ENCODE measurements at regions not wholly inside any gene's neighbourhood (a gene's known extent, or its start where the extent isn't known, plus 50 kb on each side); places are given as distances from the start of the nearest gene placed in this dataset.
"Not testable (repeated sequence)": the region's sequence is repeated elsewhere in the genome, so short reads cannot be mapped to it uniquely, and the experiment has no call there.

GRCh38 chr7:98784216-98784785 is 85.5 kb downstream of the TMEM130 start:
- no peak overlapping the region for H3K27ac ChIP-seq
- TF ChIP-seq, protein P1, sequence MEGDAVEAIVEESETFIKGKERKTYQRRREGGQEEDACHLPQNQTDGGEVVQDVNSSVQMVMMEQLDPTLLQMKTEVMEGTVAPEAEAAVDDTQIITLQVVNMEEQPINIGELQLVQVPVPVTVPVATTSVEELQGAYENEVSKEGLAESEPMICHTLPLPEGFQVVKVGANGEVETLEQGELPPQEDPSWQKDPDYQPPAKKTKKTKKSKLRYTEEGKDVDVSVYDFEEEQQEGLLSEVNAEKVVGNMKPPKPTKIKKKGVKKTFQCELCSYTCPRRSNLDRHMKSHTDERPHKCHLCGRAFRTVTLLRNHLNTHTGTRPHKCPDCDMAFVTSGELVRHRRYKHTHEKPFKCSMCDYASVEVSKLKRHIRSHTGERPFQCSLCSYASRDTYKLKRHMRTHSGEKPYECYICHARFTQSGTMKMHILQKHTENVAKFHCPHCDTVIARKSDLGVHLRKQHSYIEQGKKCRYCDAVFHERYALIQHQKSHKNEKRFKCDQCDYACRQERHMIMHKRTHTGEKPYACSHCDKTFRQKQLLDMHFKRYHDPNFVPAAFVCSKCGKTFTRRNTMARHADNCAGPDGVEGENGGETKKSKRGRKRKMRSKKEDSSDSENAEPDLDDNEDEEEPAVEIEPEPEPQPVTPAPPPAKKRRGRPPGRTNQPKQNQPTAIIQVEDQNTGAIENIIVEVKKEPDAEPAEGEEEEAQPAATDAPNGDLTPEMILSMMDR (conservative IDR thresholded peaks at IDR 0.05), result no peak

DNA sequence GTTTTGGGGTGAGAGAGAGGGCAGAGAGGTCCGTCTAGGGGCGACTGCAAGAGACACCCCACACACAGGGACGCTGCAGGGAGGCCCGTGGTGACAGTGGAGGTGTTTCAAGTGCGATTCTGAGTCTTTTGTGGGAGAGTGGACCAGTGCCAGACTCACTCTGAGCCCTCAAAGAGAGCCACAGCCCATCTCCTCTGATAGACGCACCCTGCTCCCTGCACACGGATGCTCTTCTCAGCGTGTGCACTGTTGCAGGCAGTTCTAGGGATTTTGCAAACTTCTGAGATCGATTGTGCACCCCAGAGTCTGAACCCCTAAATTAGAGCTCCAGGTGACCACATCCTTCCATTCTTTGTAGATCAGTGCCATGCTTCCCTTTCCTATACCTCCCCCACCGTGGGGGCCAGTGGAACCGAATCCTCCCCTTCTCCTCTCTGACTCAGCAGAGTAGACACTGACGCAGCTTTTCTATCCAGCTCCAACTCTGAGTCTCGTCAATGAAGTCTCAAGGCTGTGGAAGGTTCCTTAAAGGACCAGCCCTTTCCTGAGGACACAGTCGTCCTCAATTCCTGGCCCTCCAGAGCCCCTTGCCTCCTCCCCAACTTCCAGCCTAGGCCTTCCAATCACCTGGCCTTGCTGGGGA is 83.8 kb downstream of the TMEM130 start:
- TF ChIP-seq, protein P1 (conservative IDR thresholded peaks at IDR 0.05), result no peak
- H3K27ac ChIP-seq, result no peak overlapping the region

DNA sequence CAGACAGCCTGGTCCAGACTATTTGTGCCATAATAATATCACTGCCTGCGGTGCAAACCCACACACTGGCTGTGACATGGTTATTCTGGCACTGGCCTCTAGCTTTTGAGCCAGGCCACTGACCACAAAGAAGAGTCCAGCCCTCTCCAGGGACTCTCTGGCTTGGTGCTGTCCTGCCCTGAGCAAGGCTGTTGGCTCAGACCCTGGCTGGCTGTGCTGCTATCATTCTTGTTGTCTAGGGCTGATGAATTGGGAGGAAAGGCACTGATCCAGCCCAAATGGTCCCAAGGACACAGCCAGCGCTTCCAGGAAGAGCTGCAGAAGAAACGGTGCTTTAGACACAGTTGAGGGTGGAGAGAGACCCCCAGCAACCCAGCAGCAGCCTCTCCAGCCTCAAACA is 80.8 kb downstream of the TMEM130 start:
- no peak overlapping the region for H3K27ac ChIP-seq
- TF ChIP-seq, protein P1 (conservative IDR thresholded peaks at IDR 0.05), result no peak

DNA sequence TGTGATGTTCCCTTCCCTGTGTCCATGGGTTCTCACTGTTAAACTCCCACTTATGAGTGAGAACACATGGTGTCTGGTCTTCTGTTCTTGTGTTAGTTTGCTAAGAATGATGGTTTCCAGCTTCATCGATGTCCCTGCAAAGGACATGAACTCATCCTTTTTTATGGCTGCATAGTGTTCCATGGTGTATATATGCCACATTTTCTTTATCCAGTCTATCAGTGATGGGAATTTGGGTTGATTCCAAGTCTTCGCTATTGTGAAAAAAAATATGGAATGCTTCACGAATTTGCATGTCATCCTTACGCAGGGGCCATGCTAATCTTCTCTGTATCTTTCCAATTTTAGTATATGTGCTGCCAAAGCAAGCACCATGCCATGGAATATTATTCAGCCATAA is 75.4 kb downstream of the TMEM130 start:
- not testable (repeated sequence) for H3K27ac ChIP-seq

DNA sequence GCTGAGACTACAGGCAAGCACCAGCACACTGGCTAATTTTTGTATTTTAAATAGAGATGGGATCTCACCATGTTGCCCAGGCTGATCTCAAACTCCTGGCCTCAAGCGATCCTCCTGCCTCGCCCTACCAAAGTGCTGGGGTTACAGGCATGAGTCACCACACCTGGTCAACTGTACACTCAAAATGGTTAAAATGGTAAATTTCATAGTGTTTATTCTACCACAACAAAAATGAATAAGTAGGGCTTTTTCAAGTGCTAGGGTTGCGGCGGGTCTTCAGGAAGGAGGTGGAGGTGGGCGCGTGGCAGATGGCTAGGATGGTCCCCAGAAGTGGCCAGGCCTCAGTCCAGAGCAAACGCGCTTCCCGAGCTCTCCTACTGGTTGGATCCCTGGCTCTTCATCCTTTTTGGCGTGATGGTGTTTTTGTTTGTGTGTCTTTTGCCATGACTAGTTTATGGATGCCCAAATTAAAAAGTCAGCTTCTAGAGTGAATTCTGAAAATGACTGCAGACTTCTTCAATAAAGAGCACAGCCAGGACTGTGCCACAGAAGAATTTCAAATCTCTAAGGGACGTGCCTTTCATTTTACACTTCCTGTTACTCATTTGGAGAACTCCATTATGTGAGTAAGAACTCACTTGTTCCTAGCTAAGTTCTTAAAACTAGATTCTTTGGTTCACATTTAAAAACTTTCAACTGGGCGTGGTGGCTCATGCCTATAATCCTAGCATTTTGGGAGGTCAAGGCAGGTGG is 73.9 kb downstream of the TMEM130 start:
- no peak overlapping the region for H3K27ac ChIP-seq
- TF ChIP-seq, protein P1 (conservative IDR thresholded peaks at IDR 0.05), result no peak
